H1 (cell line): ENCODE measurements at regions not wholly inside any gene's neighbourhood (a gene's known extent, or its start where the extent isn't known, plus 50 kb on each side); places are given as distances from the start of the nearest gene placed in this dataset.

ENCODE experiments used
- CTCF ChIA-PET: fragments of 300-600 bp; sonication (Branson Sonifier 250); formaldehyde crosslinking; loops from one replicate; lab custom pipeline; 2021; ENCODE audit not compliant: partially characterized antibody; lab: Charles Lee
- POLR2A ChIA-PET: fragments of 300-600 bp; sonication (Branson Sonifier 250); formaldehyde crosslinking; loops from one replicate; lab custom pipeline; 2021; ENCODE audit warnings: inconsistent platforms; ENCODE audit not compliant: partially characterized antibody; lab: Charles Lee
- DNase-seq, 2 experiments: peaks; one replicate each; pipeline versions ENCODE4 v3.0.0 to v3.0.0-alpha.2; 2010 to 2022; ENCODE audit warnings: low spot score in 2 of 2, low read depth in 1 of 2, mixed read lengths in 1 of 2
- FAIRE-seq: peaks from 2 replicates; lab custom pipeline; 2011; peaks lifted over from hg19 to GRCh38; lab: Jason Lieb, UNC
- H2AFZ ChIP-seq: 2 replicates; pipeline ENCODE4 v1.8.1; 2012; ENCODE audit warnings: low read length, inconsistent platforms
- H2AK5ac ChIP-seq: 2 replicates; pipeline ENCODE4 v1.6.1; 2013; ENCODE audit warnings: low read depth, low read length
- H2BK120ac ChIP-seq: replicated peaks from 2 replicates; pipeline ENCODE3; 2013; ENCODE audit warnings: low read depth, low read length, inconsistent platforms
- H2BK12ac ChIP-seq: 2 replicates; pipeline ENCODE4 v1.6.1; 2013; ENCODE audit warnings: low read depth, low read length
- H2BK15ac ChIP-seq: 2 replicates; pipeline ENCODE4 v1.6.1; 2013; ENCODE audit warnings: low read length
- H2BK20ac ChIP-seq: 2 replicates; pipeline ENCODE4 v1.6.1; 2013; ENCODE audit warnings: low read length
- H2BK5ac ChIP-seq: 2 replicates; pipeline ENCODE4 v1.6.1; 2013; ENCODE audit warnings: low read depth, low read length
- H3K14ac ChIP-seq: 2 replicates; pipeline ENCODE4 v1.6.1; 2013; ENCODE audit warnings: inconsistent platforms; ENCODE audit not compliant: insufficient read length
- H3K18ac ChIP-seq: 2 replicates; pipeline ENCODE4 v1.6.1; 2013; ENCODE audit warnings: low read length; ENCODE audit errors: extremely low read depth
- H3K23ac ChIP-seq: 2 replicates; pipeline ENCODE4 v1.6.1; 2013; ENCODE audit warnings: inconsistent platforms; ENCODE audit not compliant: insufficient read length
- H3K23me2 ChIP-seq: 2 replicates; pipeline ENCODE4 v1.6.1; 2013; ENCODE audit warnings: low read depth, low read length
- H3K27ac ChIP-seq: 2 replicates; pipeline ENCODE4 v1.6.1; 2011; ENCODE audit warnings: low read depth, low read length, inconsistent platforms
- H3K27me3 ChIP-seq, 4 experiments: replicated peaks in 1 of 4; 1 replicate in 1 of 4; 2 replicates in 3 of 4; pipeline versions ENCODE4 v1.6.1 to v1.8.1; 2011 to 2013; ENCODE audit warnings: low read length in 3 of 4, mild to moderate bottlenecking in 3 of 4, inconsistent platforms in 2 of 4, mixed read lengths in 2 of 4, moderate library complexity in 1 of 4; ENCODE audit not compliant: control insufficient read depth in 3 of 4, insufficient read depth in 3 of 4; ENCODE audit errors: extremely low read depth in 1 of 4
- H3K36me3 ChIP-seq, 4 experiments: 2 replicates each; pipeline versions ENCODE4 v1.6.1 to v1.8.1; 2011 to 2013; ENCODE audit warnings: mild to moderate bottlenecking in 4 of 4, low read length in 3 of 4, moderate library complexity in 2 of 4, control low read depth in 1 of 4, inconsistent platforms in 1 of 4; ENCODE audit not compliant: insufficient read depth in 4 of 4, control insufficient read depth in 2 of 4
- H3K4ac ChIP-seq: replicated peaks from 2 replicates; pipeline ENCODE3; 2013; ENCODE audit warnings: low read length, low read depth, mixed read lengths, inconsistent platforms; ENCODE audit not compliant: insufficient read length
- H3K4me1 ChIP-seq, 4 experiments: replicated peaks in 1 of 4; 1 replicate in 1 of 4; 2 replicates in 3 of 4; pipeline versions ENCODE4 v1.6.1 to v1.8.1; 2011 to 2013; ENCODE audit warnings: low read length in 3 of 4, inconsistent platforms in 2 of 4, mixed read lengths in 1 of 4; ENCODE audit not compliant: insufficient read depth in 4 of 4, control insufficient read depth in 3 of 4
- H3K4me2 ChIP-seq, 2 experiments: 2 replicates each; pipeline versions ENCODE4 v1.6.1 to v1.8.1; 2011 to 2013; ENCODE audit warnings: low read depth in 2 of 2, low read length in 2 of 2, control low read depth in 1 of 2, inconsistent platforms in 1 of 2, mild to moderate bottlenecking in 1 of 2; ENCODE audit not compliant: insufficient read depth in 1 of 2
- H3K4me3 ChIP-seq, 4 experiments: fragments of 200-600, 300-600 bp in 1 of 4; sonication (generic), shearing (Covaris generic), sonication (Bioruptor Twin) in 1 of 4; 2 replicates each; pipeline versions ENCODE4 v1.5.1 to v1.8.1; 2011 to 2016; ENCODE audit warnings: low read length in 4 of 4, low read depth in 3 of 4, control low read depth in 2 of 4, inconsistent platforms in 2 of 4, mild to moderate bottlenecking in 2 of 4, mixed read lengths in 1 of 4, moderate library complexity in 1 of 4; ENCODE audit not compliant: insufficient read depth in 2 of 4; ENCODE audit errors: extremely low read depth in 1 of 4
- H3K56ac ChIP-seq: replicated peaks from 2 replicates; pipeline ENCODE3; 2013; ENCODE audit warnings: low read depth, mild to moderate bottlenecking, mixed read lengths, low read length, inconsistent platforms; ENCODE audit not compliant: insufficient read length
- H3K79me1 ChIP-seq: 2 replicates; pipeline ENCODE4 v1.6.1; 2013; ENCODE audit warnings: low read depth, low read length, control low read depth
- H3K79me2 ChIP-seq, 2 experiments: 2 replicates each; pipeline versions ENCODE4 v1.6.1 to v1.8.1; 2012 to 2013; ENCODE audit warnings: low read length in 2 of 2, mild to moderate bottlenecking in 2 of 2, inconsistent platforms in 1 of 2; ENCODE audit not compliant: insufficient read depth in 2 of 2, control insufficient read depth in 1 of 2
- H3K9ac ChIP-seq, 4 experiments: replicated peaks in 1 of 4; 1 replicate in 1 of 4; 2 replicates in 3 of 4; pipeline versions ENCODE4 v1.6.1 to v1.8.1; 2011 to 2013; ENCODE audit warnings: low read depth in 3 of 4, low read length in 3 of 4, control low read depth in 2 of 4, mild to moderate bottlenecking in 2 of 4, moderate library complexity in 2 of 4, inconsistent platforms in 1 of 4; ENCODE audit errors: extremely low read depth in 1 of 4
- H3K9me3 ChIP-seq, 2 experiments: 2 replicates each; pipeline versions ENCODE4 v1.6.1 to v1.8.1; 2012 to 2013; ENCODE audit warnings: mild to moderate bottlenecking in 2 of 2, moderate library complexity in 2 of 2, control low read depth in 1 of 2, inconsistent platforms in 1 of 2, low read depth in 1 of 2, low read length in 1 of 2, mixed read lengths in 1 of 2; ENCODE audit not compliant: insufficient read depth in 2 of 2
- H4K20me1 ChIP-seq, 2 experiments: replicated peaks in 1 of 2; 2 replicates each; pipeline versions ENCODE3 to v1.8.1; 2011 to 2013; ENCODE audit warnings: inconsistent platforms in 2 of 2, low read length in 2 of 2, mild to moderate bottlenecking in 1 of 2; ENCODE audit not compliant: insufficient read depth in 2 of 2, control insufficient read depth in 1 of 2
- H4K5ac ChIP-seq: 2 replicates; pipeline ENCODE4 v1.6.1; 2013; ENCODE audit warnings: low read length, low read depth, mixed read lengths, inconsistent platforms; ENCODE audit not compliant: insufficient read length
- H4K8ac ChIP-seq: 2 replicates; pipeline ENCODE4 v1.8.0; 2013; ENCODE audit warnings: mild to moderate bottlenecking, moderate library complexity, low read length, inconsistent platforms; ENCODE audit not compliant: insufficient read depth; ENCODE audit errors: extremely low read depth
- H4K91ac ChIP-seq: replicated peaks from 2 replicates; pipeline ENCODE3; 2013; ENCODE audit warnings: low read length, mixed read lengths, inconsistent platforms; ENCODE audit not compliant: insufficient read length
- GTF2F1 ChIP-seq: IDR thresholded peaks from 2 replicates; pipeline ENCODE4 v1.6.1; 2012; ENCODE audit warnings: low read depth, low read length, improper control_type of control experiment, borderline replicate concordance
- JUND ChIP-seq: IDR thresholded peaks from 2 replicates; pipeline ENCODE4 v1.6.1; 2011; ENCODE audit warnings: mild to moderate bottlenecking, improper control_type of control experiment, low read length
- SIX5 ChIP-seq: IDR thresholded peaks from 2 replicates; pipeline ENCODE4 v1.6.1; 2011; ENCODE audit warnings: mild to moderate bottlenecking, low read depth, low read length
- TBP ChIP-seq: IDR thresholded peaks from 2 replicates; pipeline ENCODE4 v1.6.1; 2011; ENCODE audit warnings: low read depth, low read length, improper control_type of control experiment
- USF2 ChIP-seq: IDR thresholded peaks from 2 replicates; pipeline ENCODE4 v1.6.1; 2011; ENCODE audit warnings: low read length, improper control_type of control experiment

- TF ChIP-seq USF2, result no peak
- TF ChIP-seq SIX5, result no peak
- TF ChIP-seq JUND, result no peak
- TF ChIP-seq GTF2F1, result no peak
- no peak for TF ChIP-seq TBP
- Histone ChIP-seq H3K79me2 (no peaks in the 10 kb centered on the region), H2BK120ac (no peak overlapping the region), H3K4me2 (no peak overlapping the region), H3K14ac (no peak overlapping the region), H3K56ac (no peak overlapping the region), H3K23me2 (no peaks in the 10 kb centered on the region), H2AK5ac (no peak overlapping the region), H3K36me3 (no peaks in the 10 kb centered on the region), H2BK20ac (no peak overlapping the region), H3K27ac (no peak overlapping the region), H2BK12ac (no peak overlapping the region), H3K9ac (no peak overlapping the region), H3K4me1 (no peaks in the 10 kb centered on the region), H2AFZ (no peak overlapping the region), H3K23ac (no peak overlapping the region), H3K79me1 (no peaks in the 10 kb centered on the region), H3K4me3 (no peak overlapping the region), H3K9me3 (peaks cover 10 to 15% of the 10 kb centered on the region in 2 experiments; a peak in 2 of 4 replicates), H4K91ac (no peak overlapping the region), H2BK5ac (no peak overlapping the region), H4K5ac (no peak overlapping the region), H4K8ac (no peak overlapping the region), H4K20me1 (no peaks in the 10 kb centered on the region), H3K4ac (no peak overlapping the region), H3K27me3 (no peaks in the 10 kb centered on the region), H3K18ac (no peak overlapping the region), H2BK15ac (no peak overlapping the region)
- ChIA-PET POLR2A (no interaction called here), CTCF (interaction anchor here (1.3 kb wide), 1 partner anchor 25 kb away, joined by 3 read pairs; no protein-coding TSS in a partner anchor)
- no peak for DNase-seq
- FAIRE-seq, result no peak
These were observed 296.5 kb downstream of the SI start for GRCh38 chr3:164781755-164782154.
